Astrocyte of the cerebellum (primary cell): ENCODE measurements at regions not wholly inside any gene's neighbourhood (a gene's known extent, or its start where the extent isn't known, plus 50 kb on each side); places are given as distances from the start of the nearest gene placed in this dataset.
"Not testable (repeated sequence)": the region's sequence is repeated elsewhere in the genome, so short reads cannot be mapped to it uniquely, and the experiment has no call there.

ENCODE experiments used
- DNase-seq: peaks from one replicate; pipeline ENCODE4 v3.0.0-alpha.2; 2011; ENCODE audit warnings: low read depth
- H3K4me3 ChIP-seq: 2 replicates; pipeline ENCODE4 v1.5.1; 2011; ENCODE audit warnings: mild to moderate bottlenecking, low read depth, low read length, moderate library complexity
- in situ Hi-C: cut with HindIII; loops from 2 replicates; pipeline ENCODE4 v1.10.0; 2017; ENCODE audit warnings: low sequenced_read_pairs
- TF ChIP-seq, protein P1 (sequence below): IDR thresholded peaks from 2 replicates; pipeline ENCODE4 v1.5.1; 2012; ENCODE audit warnings: low read length, low read depth, moderate library complexity, mild to moderate bottlenecking; ENCODE audit errors: missing control alignments

DNA sequence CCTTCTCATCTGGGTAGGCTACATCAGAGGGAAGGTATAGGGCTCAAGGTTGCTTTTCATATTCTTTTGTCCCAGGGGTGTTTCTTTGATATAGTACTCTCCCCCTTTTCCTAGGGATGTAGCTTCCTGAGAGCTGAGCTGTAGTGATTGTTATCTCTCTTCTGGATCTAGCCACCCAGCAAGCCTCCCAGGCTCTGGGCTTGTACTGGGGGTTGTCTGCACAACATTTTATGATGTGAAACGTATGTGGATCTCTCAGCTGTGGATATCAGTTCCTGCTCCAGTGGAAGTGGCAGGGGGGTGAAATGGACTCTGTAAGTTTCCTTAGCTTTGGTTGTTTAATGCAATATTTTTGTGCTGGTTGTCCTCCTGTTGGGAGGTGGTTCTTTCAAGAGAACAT, 437.3 kb upstream of the SYNCRIP start:
- TF ChIP-seq, protein P1, sequence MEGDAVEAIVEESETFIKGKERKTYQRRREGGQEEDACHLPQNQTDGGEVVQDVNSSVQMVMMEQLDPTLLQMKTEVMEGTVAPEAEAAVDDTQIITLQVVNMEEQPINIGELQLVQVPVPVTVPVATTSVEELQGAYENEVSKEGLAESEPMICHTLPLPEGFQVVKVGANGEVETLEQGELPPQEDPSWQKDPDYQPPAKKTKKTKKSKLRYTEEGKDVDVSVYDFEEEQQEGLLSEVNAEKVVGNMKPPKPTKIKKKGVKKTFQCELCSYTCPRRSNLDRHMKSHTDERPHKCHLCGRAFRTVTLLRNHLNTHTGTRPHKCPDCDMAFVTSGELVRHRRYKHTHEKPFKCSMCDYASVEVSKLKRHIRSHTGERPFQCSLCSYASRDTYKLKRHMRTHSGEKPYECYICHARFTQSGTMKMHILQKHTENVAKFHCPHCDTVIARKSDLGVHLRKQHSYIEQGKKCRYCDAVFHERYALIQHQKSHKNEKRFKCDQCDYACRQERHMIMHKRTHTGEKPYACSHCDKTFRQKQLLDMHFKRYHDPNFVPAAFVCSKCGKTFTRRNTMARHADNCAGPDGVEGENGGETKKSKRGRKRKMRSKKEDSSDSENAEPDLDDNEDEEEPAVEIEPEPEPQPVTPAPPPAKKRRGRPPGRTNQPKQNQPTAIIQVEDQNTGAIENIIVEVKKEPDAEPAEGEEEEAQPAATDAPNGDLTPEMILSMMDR = no peak
- H3K4me3 ChIP-seq = no peak overlapping the region
- no peak for DNase-seq
- in situ Hi-C loops = no loop called here

GRCh38 chr6:86070151-86070550, 427.5 kb upstream of the SYNCRIP start:
- no peak overlapping the region for H3K4me3 ChIP-seq
- in situ Hi-C loops = no loop called here
- TF ChIP-seq, protein P1 = no peak
- DNase-seq = no peak

DNA sequence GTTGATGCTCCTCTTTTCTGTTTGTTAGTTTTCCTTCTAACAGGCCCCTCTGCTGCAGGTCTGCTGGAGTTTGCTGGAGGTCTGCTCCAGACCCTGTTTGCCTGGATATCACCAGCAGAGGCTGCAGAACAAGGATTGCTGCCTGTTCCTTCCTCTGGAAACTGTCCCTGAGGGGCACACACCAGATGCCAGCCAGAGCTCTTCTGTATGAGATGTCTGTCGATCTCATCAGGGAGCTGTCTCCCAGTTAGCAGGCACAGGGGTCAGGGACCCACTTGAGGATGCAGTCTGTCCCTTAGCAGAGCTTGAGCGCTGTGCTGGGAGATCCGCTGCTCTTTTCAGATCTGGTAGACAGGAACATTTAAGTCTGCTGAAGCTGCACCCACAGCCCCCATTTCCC, 422.3 kb upstream of the SYNCRIP start:
- H3K4me3 ChIP-seq, DNase-seq, in situ Hi-C loops: not testable (repeated sequence)

DNA sequence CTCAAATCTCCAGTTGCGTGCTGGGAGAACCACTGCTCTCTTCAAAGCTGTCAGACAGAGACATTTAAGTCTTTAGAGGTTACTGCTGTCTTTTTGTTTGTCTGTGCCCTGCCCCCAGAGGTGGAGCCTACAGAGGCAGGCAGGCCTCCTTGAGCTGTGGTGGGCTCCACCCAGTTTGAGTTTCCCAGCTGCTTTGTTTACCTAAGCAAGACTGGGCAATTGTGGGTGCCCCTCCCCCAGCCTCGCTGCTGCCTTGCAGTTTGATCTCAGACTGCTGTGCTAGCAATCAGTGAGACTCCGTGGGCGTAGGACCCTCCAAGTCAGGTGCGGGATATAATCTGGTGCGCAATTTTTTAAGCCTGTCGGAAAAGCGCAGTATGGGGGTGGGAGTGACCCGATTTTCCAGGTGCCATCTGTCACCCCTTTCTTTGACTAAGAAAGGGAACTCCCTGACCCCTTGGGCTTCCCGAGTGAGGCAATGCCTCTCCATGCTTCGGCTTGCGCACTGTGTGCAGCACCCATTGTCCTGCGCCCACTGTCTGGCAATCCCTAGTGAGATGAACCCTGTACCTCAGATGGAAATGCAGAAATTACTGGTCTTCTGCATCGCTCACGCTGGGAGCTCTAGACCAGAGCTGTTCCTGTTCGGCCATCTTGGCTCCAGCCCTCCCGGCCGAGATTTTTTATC, 414.8 kb upstream of the SYNCRIP start:
- DNase-seq, H3K4me3 ChIP-seq, in situ Hi-C loops: not testable (repeated sequence)

GRCh38 chr6:86045038-86045437, 402.4 kb upstream of the SYNCRIP start:
- in situ Hi-C loops = no loop called here
- TF ChIP-seq, protein P1 = no peak
- H3K4me3 ChIP-seq = no peak overlapping the region
- no peak for DNase-seq

GRCh38 chr6:86042214-86042613, 399.5 kb upstream of the SYNCRIP start:
- DNase-seq = no peak
- TF ChIP-seq, protein P1 = no peak
- in situ Hi-C loops = no loop called here
- H3K4me3 ChIP-seq = no peak overlapping the region

DNA sequence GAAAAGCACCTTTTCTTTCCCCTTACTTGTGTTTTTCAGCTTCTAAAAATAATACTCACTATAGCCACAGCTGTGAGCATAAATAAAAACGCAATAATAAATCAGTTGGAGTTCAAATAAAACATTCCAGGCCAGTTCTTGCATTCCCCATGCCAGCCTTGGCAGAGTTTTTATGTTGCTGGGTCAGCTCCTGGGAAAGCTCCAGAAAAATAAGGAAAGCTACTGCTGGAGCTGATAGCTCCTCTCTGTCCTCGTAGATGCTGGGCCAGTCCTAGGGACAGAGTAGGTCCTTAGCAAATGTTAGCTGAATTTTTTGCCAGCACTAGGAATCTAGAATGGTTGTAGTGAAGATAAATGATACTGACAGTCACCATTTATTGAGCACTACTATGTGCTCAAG, 389.0 kb upstream of the SYNCRIP start:
- DNase-seq = no peak
- no peak overlapping the region for H3K4me3 ChIP-seq
- in situ Hi-C loops = no loop called here
- TF ChIP-seq, protein P1 = no peak

- TF ChIP-seq, protein P1 = no peak
- no peak for DNase-seq
- H3K4me3 ChIP-seq = no peak overlapping the region
- in situ Hi-C loops = no loop called here
Observed at GRCh38 chr6:86030875-86031274, 388.2 kb upstream of the SYNCRIP start.
